GM19324 (cell line): ENCODE measurements at regions not wholly inside any gene's neighbourhood (a gene's known extent, or its start where the extent isn't known, plus 50 kb on each side); places are given as distances from the start of the nearest gene placed in this dataset.

Experiments used
- ATAC-seq: cut with Tn5 transposase; IDR thresholded peaks from one replicate; pipeline ENCODE4 v1.9.1; 2021; ENCODE audit warnings: mild to moderate bottlenecking, moderate library complexity; ENCODE audit not compliant: unreplicated experiment, low FRiP score

- ATAC-seq, result no peak
Measured at GRCh38 chr6:164531736-164532135, 777.7 kb downstream of the C6orf118 start.

- ATAC-seq, result no peak
Measured at GRCh38 chr6:164528539-164528938, 780.9 kb downstream of the C6orf118 start.

GRCh38 chr6:164523087-164523654 is 786.2 kb downstream of the C6orf118 start:
- ATAC-seq, result no peak

- no peak for ATAC-seq
Measured at GRCh38 chr6:164520916-164521315, 788.5 kb downstream of the C6orf118 start.

- no peak for ATAC-seq
Measured at GRCh38 chr6:164507206-164507940, 802.0 kb downstream of the C6orf118 start.

- no peak for ATAC-seq
Measured at GRCh38 chr6:164505425-164505824, 804.0 kb downstream of the C6orf118 start.

- ATAC-seq, result no peak
Measured at GRCh38 chr6:164502833-164503232, 806.6 kb downstream of the C6orf118 start.

- no peak for ATAC-seq
Measured at GRCh38 chr6:164495882-164496495, 813.4 kb downstream of the C6orf118 start.

- no peak for ATAC-seq
Measured at GRCh38 chr6:164478426-164478825, 831.0 kb downstream of the C6orf118 start.

- ATAC-seq, result no peak
Measured at GRCh38 chr6:164477790-164478189, 831.6 kb downstream of the C6orf118 start.

- ATAC-seq, result no peak
Measured at GRCh38 chr6:164477101-164477500, 832.3 kb downstream of the C6orf118 start.

GRCh38 chr6:164469276-164469949 is 840.0 kb downstream of the C6orf118 start:
- no peak for ATAC-seq

GRCh38 chr6:164455835-164456234 is 853.6 kb downstream of the C6orf118 start:
- ATAC-seq, result no peak

- ATAC-seq, result no peak
Measured at GRCh38 chr6:164453835-164454234, 855.6 kb downstream of the C6orf118 start.

GRCh38 chr6:164442572-164442971 is 866.8 kb downstream of the C6orf118 start:
- no peak for ATAC-seq

- ATAC-seq, result no peak
Measured at GRCh38 chr6:164439331-164439730, 870.1 kb downstream of the C6orf118 start.

GRCh38 chr6:164436976-164437375 is 872.4 kb downstream of the C6orf118 start:
- ATAC-seq, result no peak

GRCh38 chr6:164427728-164428402 is 881.5 kb downstream of the C6orf118 start:
- ATAC-seq, result no peak

GRCh38 chr6:164424489-164424888 is 884.9 kb downstream of the C6orf118 start:
- no peak for ATAC-seq

GRCh38 chr6:164419099-164419498 is 890.3 kb downstream of the C6orf118 start:
- no peak for ATAC-seq

GRCh38 chr6:164418262-164418588 is 891.2 kb downstream of the C6orf118 start:
- ATAC-seq, result no peak
